ENCODE measurements at regions not wholly inside any gene's neighbourhood (a gene's known extent, or its start where the extent isn't known, plus 50 kb on each side); places are given as distances from the start of the nearest gene placed in this dataset.

- Histone ChIP-seq H3K36me3 (ENCODE audit: insufficient read depth, low read length) (no peaks in the 10 kb centered on the region), H3K27me3 (ENCODE audit: insufficient read depth, low read depth, low read length) (no peaks in the 10 kb centered on the region), H3K4me2 (ENCODE audit: low read length) (no peak overlapping the region), H2AFZ (ENCODE audit: low read depth, low read length) (no peak overlapping the region), H3K9me3 (ENCODE audit: low read length) (no peaks in the 10 kb centered on the region), H3F3A (ENCODE audit: insufficient read depth, low read length, poor library complexity, severe bottlenecking) (no peaks in the 10 kb centered on the region), H3K9me2 (ENCODE audit: insufficient read depth, low read length) (no peaks in the 10 kb centered on the region), H4K20me1 (ENCODE audit: insufficient read depth) (no peaks in the 10 kb centered on the region), H3K79me2 (replicated peaks; ENCODE audit: insufficient read depth, low read length) (no peaks in the 10 kb centered on the region), H3K4me3 (ENCODE audit: low read length) (no peak overlapping the region), H3K27ac (ENCODE audit: low read length) (no peak overlapping the region), H3K9ac (ENCODE audit: low read length) (no peak overlapping the region)
- no peak for TF ChIP-seq POLR2AphosphoS5 (IDR thresholded peaks at IDR 0.05)
- no peak for TF ChIP-seq TAF1 (IDR thresholded peaks at IDR 0.05; ENCODE audit: low read depth)
- no peak for TF ChIP-seq EZH2 (IDR thresholded peaks at IDR 0.05; ENCODE audit: borderline replicate concordance, insufficient read depth, low read length, poor library complexity, severe bottlenecking)
- TF ChIP-seq REST (IDR thresholded peaks at IDR 0.05; ENCODE audit: borderline replicate concordance) = no peak
- TF ChIP-seq SMC3 (conservative IDR thresholded peaks at IDR 0.05; ENCODE audit: poor library complexity) = no peak
- no peak for TF ChIP-seq CTCF (IDR thresholded peaks at IDR 0.05; ENCODE audit: poor library complexity, severe bottlenecking)
- no peak for TF ChIP-seq EP300 (conservative IDR thresholded peaks at IDR 0.05; ENCODE audit: poor library complexity, severe bottlenecking)
- no peak for TF ChIP-seq RAD21 (conservative IDR thresholded peaks at IDR 0.05)
- no peak for TF ChIP-seq MXI1 (conservative IDR thresholded peaks at IDR 0.05; ENCODE audit: poor library complexity, severe bottlenecking)
Measured at GRCh38 chr20:52025938-52026337, 165.6 kb downstream of the ZFP64 start.

GRCh38 chr20:52019313-52019712 is 172.3 kb downstream of the ZFP64 start:
- Histone ChIP-seq H3F3A (ENCODE audit: insufficient read depth, low read length, poor library complexity, severe bottlenecking) (no peaks in the 10 kb centered on the region), H3K79me2 (replicated peaks; ENCODE audit: insufficient read depth, low read length) (no peaks in the 10 kb centered on the region), H3K36me3 (ENCODE audit: insufficient read depth, low read length) (no peaks in the 10 kb centered on the region), H3K9me3 (ENCODE audit: low read length) (no peaks in the 10 kb centered on the region), H3K27me3 (ENCODE audit: insufficient read depth, low read depth, low read length) (no peaks in the 10 kb centered on the region), H2AFZ (ENCODE audit: low read depth, low read length) (no peak overlapping the region), H3K4me2 (ENCODE audit: low read length) (no peak overlapping the region), H3K4me3 (ENCODE audit: low read length) (no peak overlapping the region), H3K27ac (ENCODE audit: low read length) (no peak overlapping the region), H3K9me2 (ENCODE audit: insufficient read depth, low read length) (no peaks in the 10 kb centered on the region), H3K9ac (ENCODE audit: low read length) (no peak overlapping the region), H4K20me1 (ENCODE audit: insufficient read depth) (no peaks in the 10 kb centered on the region)
- no peak for TF ChIP-seq RAD21 (conservative IDR thresholded peaks at IDR 0.05)
- TF ChIP-seq EZH2 (IDR thresholded peaks at IDR 0.05; ENCODE audit: borderline replicate concordance, insufficient read depth, low read length, poor library complexity, severe bottlenecking) = no peak
- no peak for TF ChIP-seq SMC3 (conservative IDR thresholded peaks at IDR 0.05; ENCODE audit: poor library complexity)
- no peak for TF ChIP-seq EP300 (conservative IDR thresholded peaks at IDR 0.05; ENCODE audit: poor library complexity, severe bottlenecking)
- TF ChIP-seq CTCF (IDR thresholded peaks at IDR 0.05; ENCODE audit: poor library complexity, severe bottlenecking) = no peak
- TF ChIP-seq MXI1 (conservative IDR thresholded peaks at IDR 0.05; ENCODE audit: poor library complexity, severe bottlenecking) = no peak
- TF ChIP-seq REST (IDR thresholded peaks at IDR 0.05; ENCODE audit: borderline replicate concordance) = no peak
- no peak for TF ChIP-seq POLR2AphosphoS5 (IDR thresholded peaks at IDR 0.05)
- no peak for TF ChIP-seq TAF1 (IDR thresholded peaks at IDR 0.05; ENCODE audit: low read depth)

Data from neural cell (in vitro differentiated cells).